PC-3 (cell line): ENCODE measurements at regions not wholly inside any gene's neighbourhood (a gene's known extent, or its start where the extent isn't known, plus 50 kb on each side); places are given as distances from the start of the nearest gene placed in this dataset.

ENCODE experiments used
- ATAC-seq: fragments of 200-7000 bp; cut with Tn5 transposase; 2 replicates; pipeline ENCODE4 v1.9.1; 2020; ENCODE audit warnings: mild to moderate bottlenecking, moderate library complexity
- BruUV-seq: library from RNA; stranded (reverse); fragments of 400-500 nt; replicated peaks from 2 replicates; lab custom pipeline; 2021; lab: Mats Ljungman, UMichigan
- CTCF ChIA-PET: fragments of 300-600 bp; sonication (Branson Sonifier 250); formaldehyde crosslinking; loops from one replicate; lab custom pipeline; 2022; ENCODE audit warnings: antibody characterized with exemption; lab: Charles Lee
- POLR2A ChIA-PET: fragments of 300-600 bp; sonication (Branson Sonifier 250); formaldehyde crosslinking; loops from one replicate; lab custom pipeline; 2022; ENCODE audit warnings: antibody characterized with exemption; ENCODE audit not compliant: unreplicated experiment; lab: Charles Lee
- DNase-seq: peaks from one replicate; pipeline ENCODE4 v3.0.0-alpha.2; 2015
- H2AFZ ChIP-seq: fragments of 300-600 bp; sonication (generic); 2 replicates; pipeline ENCODE4 v1.6.0; 2016; ENCODE audit warnings: antibody characterized with exemption, low read length
- H3F3A ChIP-seq: fragments of 300-600 bp; sonication (generic); one replicate; pipeline ENCODE4 v1.6.0; 2017; ENCODE audit warnings: antibody characterized with exemption, low read length, control low read depth, mild to moderate bottlenecking; ENCODE audit not compliant: unreplicated experiment
- H3K27ac ChIP-seq: fragments of 300-600 bp; sonication (generic); 2 replicates; pipeline ENCODE4 v1.5.1; 2016; ENCODE audit warnings: mild to moderate bottlenecking, low read length
- H3K27me3 ChIP-seq: fragments of 300-600 bp; sonication (generic); 2 replicates; pipeline ENCODE4 v1.6.1; 2016; ENCODE audit warnings: low read length, mixed read lengths
- H3K36me3 ChIP-seq: fragments of 300-600 bp; sonication (generic); 2 replicates; pipeline ENCODE4 v1.6.1; 2016; ENCODE audit warnings: low read depth, mixed run types, low read length, mixed read lengths
- H3K4me1 ChIP-seq: fragments of 300-600 bp; sonication (generic); 2 replicates; pipeline ENCODE4 v1.5.1; 2016; ENCODE audit warnings: low read length; ENCODE audit not compliant: insufficient read depth
- H3K4me2 ChIP-seq: fragments of 300-600 bp; sonication (generic); 2 replicates; pipeline ENCODE4 v1.6.0; 2016; ENCODE audit warnings: low read length
- H3K4me3 ChIP-seq: fragments of 300-600 bp; sonication (generic); 2 replicates; pipeline ENCODE4 v1.5.1; 2016; ENCODE audit warnings: mild to moderate bottlenecking, low read length, mixed read lengths
- H3K79me2 ChIP-seq: fragments of 300-600 bp; sonication (generic); 2 replicates; pipeline ENCODE4 v1.6.1; 2017; ENCODE audit warnings: low read length, mixed read lengths
- H3K9ac ChIP-seq: fragments of 300-600 bp; sonication (generic); 2 replicates; pipeline ENCODE4 v1.6.0; 2016; ENCODE audit warnings: mild to moderate bottlenecking, low read length
- H3K9me2 ChIP-seq: fragments of 300-600 bp; sonication (generic); replicated peaks from 2 replicates; pipeline ENCODE4 v1.6.1; 2016; ENCODE audit warnings: mixed run types, low read length, mixed read lengths
- H3K9me3 ChIP-seq: fragments of 300-600 bp; sonication (generic); 2 replicates; pipeline ENCODE4 v1.6.1; 2016; ENCODE audit warnings: low read length, mixed read lengths
- H4K20me1 ChIP-seq: fragments of 300-600 bp; sonication (generic); 2 replicates; pipeline ENCODE4 v1.6.1; 2016; ENCODE audit warnings: low read length, mixed read lengths
- EZH2 ChIP-seq: fragments of 300-600 bp; sonication (generic); IDR thresholded peaks from one replicate; pipeline ENCODE4 v1.6.1; 2017; ENCODE audit warnings: antibody characterized with exemption, mild to moderate bottlenecking, low read length; ENCODE audit not compliant: unreplicated experiment
- EZH2phosphoT487 ChIP-seq: fragments of 300-600 bp; sonication (generic); IDR thresholded peaks from 2 replicates; pipeline ENCODE4 v1.6.1; 2018; ENCODE audit warnings: mild to moderate bottlenecking, antibody characterized with exemption, low read length, borderline replicate concordance
- intact Hi-C: fragments of 100-400 bp; cut with micrococcal nuclease; formaldehyde crosslinking; loops from 2 replicates; pipeline ENCODE4 v1.9.0; 2023
- TF ChIP-seq, protein P1 (sequence below): fragments of 300-600 bp; sonication (generic); conservative IDR thresholded peaks from 2 replicates; pipeline ENCODE4 v1.5.1; 2017; ENCODE audit warnings: antibody characterized with exemption, low read depth, mild to moderate bottlenecking, low read length

DNA sequence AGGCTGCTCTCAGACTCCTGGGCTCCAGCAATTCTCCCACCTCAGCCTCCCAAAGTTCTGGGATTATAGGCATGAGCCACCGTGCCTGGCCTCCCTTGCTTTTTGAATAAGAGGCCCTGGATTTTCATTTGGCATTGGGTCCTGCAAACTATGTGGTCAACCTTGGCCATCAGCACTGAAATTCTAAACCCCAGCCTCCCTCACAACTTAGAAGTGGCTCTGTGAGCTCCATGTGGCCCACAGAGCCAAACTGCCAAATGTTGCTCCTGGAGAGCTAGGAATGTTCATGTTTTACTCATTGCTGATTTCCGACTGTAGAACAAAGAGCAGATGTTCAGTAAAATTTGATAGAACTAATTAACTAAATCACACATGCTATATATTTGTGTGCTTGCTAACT is 210.6 kb upstream of the AGAP1 start:
- TF ChIP-seq, protein P1, sequence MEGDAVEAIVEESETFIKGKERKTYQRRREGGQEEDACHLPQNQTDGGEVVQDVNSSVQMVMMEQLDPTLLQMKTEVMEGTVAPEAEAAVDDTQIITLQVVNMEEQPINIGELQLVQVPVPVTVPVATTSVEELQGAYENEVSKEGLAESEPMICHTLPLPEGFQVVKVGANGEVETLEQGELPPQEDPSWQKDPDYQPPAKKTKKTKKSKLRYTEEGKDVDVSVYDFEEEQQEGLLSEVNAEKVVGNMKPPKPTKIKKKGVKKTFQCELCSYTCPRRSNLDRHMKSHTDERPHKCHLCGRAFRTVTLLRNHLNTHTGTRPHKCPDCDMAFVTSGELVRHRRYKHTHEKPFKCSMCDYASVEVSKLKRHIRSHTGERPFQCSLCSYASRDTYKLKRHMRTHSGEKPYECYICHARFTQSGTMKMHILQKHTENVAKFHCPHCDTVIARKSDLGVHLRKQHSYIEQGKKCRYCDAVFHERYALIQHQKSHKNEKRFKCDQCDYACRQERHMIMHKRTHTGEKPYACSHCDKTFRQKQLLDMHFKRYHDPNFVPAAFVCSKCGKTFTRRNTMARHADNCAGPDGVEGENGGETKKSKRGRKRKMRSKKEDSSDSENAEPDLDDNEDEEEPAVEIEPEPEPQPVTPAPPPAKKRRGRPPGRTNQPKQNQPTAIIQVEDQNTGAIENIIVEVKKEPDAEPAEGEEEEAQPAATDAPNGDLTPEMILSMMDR: no peak
- TF ChIP-seq EZH2phosphoT487 (no peak), EZH2 (no peak)
- ATAC-seq (no peak), DNase-seq (no peak)
- no peaks in the 10 kb centered on the region for H3K9me2 ChIP-seq
- H4K20me1 ChIP-seq: no peaks in the 10 kb centered on the region
- H3K4me2 ChIP-seq: no peak overlapping the region
- H3K36me3 ChIP-seq: no peaks in the 10 kb centered on the region
- intact Hi-C loops: no loop called here
- no peaks in the 10 kb centered on the region for H3K27me3 ChIP-seq
- no peak overlapping the region for H3K4me3 ChIP-seq
- no peak overlapping the region for H3K27ac ChIP-seq
- CTCF ChIA-PET: no interaction called here
- no peaks in the 10 kb centered on the region for H3K79me2 ChIP-seq
- H3K4me1 ChIP-seq: no peaks in the 10 kb centered on the region
- H3F3A ChIP-seq: no peaks in the 10 kb centered on the region
- POLR2A ChIA-PET: no interaction called here
- no peaks in the 10 kb centered on the region for H3K9me3 ChIP-seq
- no TSS peak for BruUV-seq
- no peak overlapping the region for H2AFZ ChIP-seq
- no peak overlapping the region for H3K9ac ChIP-seq

DNA sequence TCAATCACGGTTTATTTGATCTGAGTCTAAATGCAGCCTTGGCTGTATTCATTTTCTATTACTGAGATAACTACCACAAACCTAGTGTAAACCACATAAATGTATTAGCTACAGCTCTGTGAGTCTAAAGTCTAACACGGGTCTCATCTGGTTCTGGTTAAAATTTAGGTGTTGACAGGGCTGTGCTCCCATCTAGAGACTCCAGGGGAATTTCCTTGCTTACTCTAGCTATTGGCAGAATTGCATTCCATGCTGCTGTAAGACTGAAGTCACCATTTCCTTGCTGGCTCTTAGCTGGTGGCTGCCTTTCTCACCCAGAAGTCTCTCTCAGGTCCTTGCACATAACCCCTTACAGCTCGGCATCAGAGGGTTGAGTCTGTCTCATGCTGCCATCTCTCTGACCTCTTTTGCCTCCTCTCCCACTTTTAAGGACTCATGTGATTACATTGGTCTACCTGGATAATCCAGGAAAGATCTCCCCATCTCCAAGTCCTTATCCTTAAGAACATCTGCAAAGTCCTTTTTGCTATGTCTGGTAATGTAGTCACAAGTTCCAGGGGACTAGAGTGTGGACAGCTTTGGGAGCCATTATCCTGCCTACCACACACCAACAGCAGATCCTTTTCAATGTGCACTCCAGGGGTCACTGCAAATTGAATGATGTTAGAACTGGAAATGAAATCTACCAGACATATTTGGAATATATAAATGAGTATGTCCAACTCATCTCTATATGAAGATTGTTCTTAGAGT is 207.0 kb upstream of the AGAP1 start:
- H3K27ac ChIP-seq: no peak overlapping the region
- no peak overlapping the region for H2AFZ ChIP-seq
- ATAC-seq: no peak
- no peaks in the 10 kb centered on the region for H3K9me3 ChIP-seq
- TF ChIP-seq EZH2phosphoT487: no peak
- no peak for TF ChIP-seq EZH2
- TF ChIP-seq, protein P1: no peak
- no peaks in the 10 kb centered on the region for H3K4me1 ChIP-seq
- no peaks in the 10 kb centered on the region for H3K79me2 ChIP-seq
- H3K4me2 ChIP-seq: no peak overlapping the region
- H3K9ac ChIP-seq: no peak overlapping the region
- H3F3A ChIP-seq: no peaks in the 10 kb centered on the region
- no peak overlapping the region for H3K4me3 ChIP-seq
- no TSS peak for BruUV-seq
- no peaks in the 10 kb centered on the region for H3K27me3 ChIP-seq
- ChIA-PET CTCF (no interaction called here), POLR2A (no interaction called here)
- intact Hi-C loops: no loop called here
- DNase-seq: no peak
- no peaks in the 10 kb centered on the region for H3K36me3 ChIP-seq
- H4K20me1 ChIP-seq: no peaks in the 10 kb centered on the region
- no peaks in the 10 kb centered on the region for H3K9me2 ChIP-seq

DNA sequence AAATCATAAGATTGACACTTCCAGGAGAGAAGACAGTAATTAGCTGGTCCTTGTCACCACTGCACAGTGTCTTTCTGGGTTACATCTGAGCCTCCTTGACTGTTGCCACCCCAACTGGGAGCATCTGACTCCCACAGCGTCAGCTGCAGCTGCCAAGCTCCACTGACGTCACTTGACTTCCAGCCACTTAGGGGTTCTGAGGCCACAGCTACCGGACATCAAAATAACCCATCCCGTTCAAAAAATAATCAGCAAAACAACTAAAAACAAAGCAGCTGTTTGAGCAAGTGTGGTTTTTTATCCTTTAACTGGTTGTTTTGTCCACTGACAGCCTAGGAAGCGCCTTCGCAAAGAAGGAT is 206.5 kb upstream of the AGAP1 start:
- TF ChIP-seq EZH2phosphoT487 (no peak), EZH2 (no peak)
- TF ChIP-seq, protein P1: no peak
- Histone ChIP-seq H2AFZ (no peak overlapping the region), H3K9me2 (no peaks in the 10 kb centered on the region), H3K36me3 (no peaks in the 10 kb centered on the region), H3K4me2 (no peak overlapping the region), H4K20me1 (no peaks in the 10 kb centered on the region), H3K27ac (no peak overlapping the region), H3K9ac (no peak overlapping the region), H3K9me3 (no peaks in the 10 kb centered on the region), H3F3A (no peaks in the 10 kb centered on the region), H3K4me3 (no peak overlapping the region), H3K4me1 (no peaks in the 10 kb centered on the region), H3K27me3 (no peaks in the 10 kb centered on the region), H3K79me2 (no peaks in the 10 kb centered on the region)
- ChIA-PET CTCF (no interaction called here), POLR2A (no interaction called here)
- BruUV-seq: no TSS peak
- intact Hi-C loops: no loop called here
- no peak for DNase-seq
- ATAC-seq: no peak
